A204.1 (cell line): ENCODE measurements at regions not wholly inside any gene's neighbourhood (a gene's known extent, or its start where the extent isn't known, plus 50 kb on each side); places are given as distances from the start of the nearest gene placed in this dataset.
"Not testable (repeated sequence)": the region's sequence is repeated elsewhere in the genome, so short reads cannot be mapped to it uniquely, and the experiment has no call there.

Experiments used
- FAIRE-seq: peaks from 2 replicates; lab custom pipeline; 2012; peaks lifted over from hg19 to GRCh38; lab: Jason Lieb, UNC

- FAIRE-seq = not testable (repeated sequence)
Measured at GRCh38 chr5:34189246-34189645, 146.2 kb upstream of the C1QTNF3 start.

- not testable (repeated sequence) for FAIRE-seq
Measured at GRCh38 chr5:34189752-34190411, 146.9 kb upstream of the C1QTNF3 start.

GRCh38 chr5:34190466-34190865 is 147.5 kb upstream of the C1QTNF3 start:
- not testable (repeated sequence) for FAIRE-seq

- not testable (repeated sequence) for FAIRE-seq
Measured at GRCh38 chr5:34191279-34191744, 148.3 kb upstream of the C1QTNF3 start.

GRCh38 chr5:34192064-34192922 is 149.3 kb upstream of the C1QTNF3 start:
- FAIRE-seq = not testable (repeated sequence)

GRCh38 chr5:34192923-34193262 is 149.9 kb upstream of the C1QTNF3 start:
- not testable (repeated sequence) for FAIRE-seq

GRCh38 chr5:34193297-34193696 is 150.3 kb upstream of the C1QTNF3 start:
- not testable (repeated sequence) for FAIRE-seq

- FAIRE-seq = not testable (repeated sequence)
Measured at GRCh38 chr5:34193804-34194203, 150.8 kb upstream of the C1QTNF3 start.

- FAIRE-seq = not testable (repeated sequence)
Measured at GRCh38 chr5:34196091-34196490, 153.1 kb upstream of the C1QTNF3 start.

- FAIRE-seq = not testable (repeated sequence)
Measured at GRCh38 chr5:34205347-34205746, 162.3 kb upstream of the C1QTNF3 start.

- not testable (repeated sequence) for FAIRE-seq
Measured at GRCh38 chr5:34217386-34217785, 174.4 kb upstream of the C1QTNF3 start.

- not testable (repeated sequence) for FAIRE-seq
Measured at GRCh38 chr5:34221329-34222073, 178.5 kb upstream of the C1QTNF3 start.

GRCh38 chr5:34223158-34223557 is 180.1 kb upstream of the C1QTNF3 start:
- not testable (repeated sequence) for FAIRE-seq

GRCh38 chr5:34230402-34230801 is 187.4 kb upstream of the C1QTNF3 start:
- FAIRE-seq = not testable (repeated sequence)

GRCh38 chr5:34243802-34244201 is 200.8 kb upstream of the C1QTNF3 start:
- not testable (repeated sequence) for FAIRE-seq

- not testable (repeated sequence) for FAIRE-seq
Measured at GRCh38 chr5:34244281-34245031, 201.4 kb upstream of the C1QTNF3 start.

GRCh38 chr5:34245032-34245394 is 202.0 kb upstream of the C1QTNF3 start:
- not testable (repeated sequence) for FAIRE-seq

GRCh38 chr5:34245813-34246212 is 202.8 kb upstream of the C1QTNF3 start:
- not testable (repeated sequence) for FAIRE-seq

- FAIRE-seq = not testable (repeated sequence)
Measured at GRCh38 chr5:34258598-34258997, 215.6 kb upstream of the C1QTNF3 start.

- FAIRE-seq = not testable (repeated sequence)
Measured at GRCh38 chr5:34261020-34261419, 218.0 kb upstream of the C1QTNF3 start.

- FAIRE-seq = not testable (repeated sequence)
Measured at GRCh38 chr5:34266151-34266550, 223.1 kb upstream of the C1QTNF3 start.

- not testable (repeated sequence) for FAIRE-seq
Measured at GRCh38 chr5:34296759-34297158, 253.7 kb upstream of the C1QTNF3 start.
